Right atrium auricular region (tissue), 2 donors: ENCODE measurements at regions not wholly inside any gene's neighbourhood (a gene's known extent, or its start where the extent isn't known, plus 50 kb on each side); places are given as distances from the start of the nearest gene placed in this dataset.

ENCODE experiments used
- DNase-seq: peaks from one replicate; pipeline ENCODE4 v3.0.0-alpha.2; 2019; ENCODE audit warnings: low spot score
- H3K27ac ChIP-seq, 2 donors: fragments of 200-600 bp; sonication (generic); 1 replicate in 1 of 2; 2 replicates in 1 of 2; pipeline ENCODE4 v1.5.1; 2016 to 2019
- H3K27me3 ChIP-seq, 2 donors: fragments of 200-600 bp; sonication (generic); one replicate each; pipeline versions ENCODE4 v1.5.1 to v1.6.0; 2017 to 2019
- H3K36me3 ChIP-seq: fragments of 200-600 bp; sonication (generic); one replicate; pipeline ENCODE4 v1.5.1; 2016
- H3K4me1 ChIP-seq, 2 donors: fragments of 200-600 bp; sonication (generic); one replicate each; pipeline versions ENCODE4 v1.5.1 to v1.6.0; 2017 to 2019
- H3K4me3 ChIP-seq, 2 donors: fragments of 200-600 bp; sonication (generic); 1 replicate in 1 of 2; 2 replicates in 1 of 2; pipeline ENCODE4 v1.5.1; 2017 to 2019; ENCODE audit warnings: mild to moderate bottlenecking in 1 of 2, moderate library complexity in 1 of 2
- H3K9me3 ChIP-seq, 2 donors: fragments of 200-600 bp; sonication (generic); one replicate each; pipeline ENCODE4 v1.5.1; 2019
- CTCF ChIP-seq, 2 donors: fragments of 200-600 bp; sonication (generic); IDR thresholded peaks; one replicate each; pipeline ENCODE4 v1.5.1; 2019; ENCODE audit warnings: antibody characterized with exemption in 2 of 2

DNA sequence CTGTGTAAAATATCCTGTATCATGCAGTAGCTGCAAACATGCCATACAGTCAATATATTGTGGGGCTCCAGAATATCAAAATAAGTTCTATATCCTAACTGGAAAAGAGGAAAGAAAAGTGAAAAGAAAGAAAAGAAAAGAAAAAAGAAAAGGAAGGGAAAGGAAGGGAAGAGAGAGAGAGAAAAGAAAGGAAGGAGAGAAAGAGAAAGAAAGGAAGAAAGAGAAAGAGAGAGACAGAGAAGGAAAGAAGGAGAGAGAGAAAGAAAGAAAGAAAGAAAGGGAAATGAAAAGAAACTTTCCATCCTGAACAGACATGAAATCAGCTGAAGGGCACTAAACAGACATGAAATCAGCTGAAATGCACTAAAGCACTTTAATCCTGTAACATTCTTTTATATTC lies 288.4 kb upstream of the NCKAP5 start:
- Histone ChIP-seq H3K4me3 (no peak overlapping the region), H3K4me1 (no peaks in the 10 kb centered on the region), H3K9me3 (no peaks in the 10 kb centered on the region), H3K27me3 (no peaks in the 10 kb centered on the region), H3K36me3 (no peaks in the 10 kb centered on the region), H3K27ac (no peak overlapping the region)
- no peak for TF ChIP-seq CTCF (IDR thresholded peaks at IDR 0.05)
- DNase-seq, result no peak

DNA sequence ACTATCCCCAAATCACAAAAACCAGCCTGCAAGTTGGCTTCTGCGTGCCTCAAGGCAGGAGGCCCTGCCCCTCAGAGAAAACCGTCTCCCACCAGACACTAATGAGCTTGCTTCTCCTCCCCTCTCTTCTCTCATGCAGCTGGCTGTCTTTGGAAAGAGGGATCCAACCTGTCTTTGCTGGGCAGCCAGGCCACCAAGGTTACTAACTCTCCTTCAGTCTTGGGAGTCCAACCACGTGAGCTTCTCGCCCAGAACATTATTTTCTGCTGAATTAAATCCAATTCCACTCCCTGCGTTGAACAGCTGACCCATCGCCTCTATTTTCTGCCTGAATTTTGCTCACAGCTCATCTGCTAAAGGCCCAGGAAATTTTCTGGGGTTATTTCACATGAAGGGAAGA lies 291.3 kb upstream of the NCKAP5 start:
- no peaks in the 10 kb centered on the region for H3K27me3 ChIP-seq
- no peak for DNase-seq

DNA sequence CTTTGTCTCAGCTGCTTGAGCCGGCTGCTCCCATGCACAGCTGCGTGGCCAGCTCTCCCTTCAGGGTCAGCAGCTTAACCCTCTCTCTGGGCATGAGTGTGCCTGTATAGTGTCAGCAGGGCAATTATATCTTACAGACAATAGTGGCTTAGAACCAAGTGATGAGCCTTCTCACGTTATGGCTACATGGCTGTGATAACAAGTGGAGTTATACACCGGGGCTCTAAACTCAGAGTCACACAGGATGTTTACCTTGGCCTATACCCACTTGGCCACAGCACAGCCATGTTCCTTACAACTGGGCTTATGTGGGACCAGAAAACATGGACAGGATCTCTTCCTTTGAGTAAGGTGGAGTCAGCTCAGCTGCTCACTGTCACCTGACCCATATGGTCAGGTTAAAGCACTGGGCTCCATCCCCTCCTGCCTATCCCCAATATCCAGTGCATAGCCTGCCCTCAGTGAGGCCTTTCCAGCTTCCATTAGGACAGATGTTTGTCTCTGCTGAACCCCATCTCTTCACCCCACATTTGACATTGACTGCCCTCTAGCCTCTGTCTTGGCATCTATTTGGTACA lies 294.2 kb upstream of the NCKAP5 start:
- Histone ChIP-seq H3K27ac (no peak overlapping the region), H3K27me3 (no peaks in the 10 kb centered on the region), H3K4me3 (no peak overlapping the region), H3K4me1 (no peaks in the 10 kb centered on the region), H3K36me3 (no peaks in the 10 kb centered on the region), H3K9me3 (no peaks in the 10 kb centered on the region)
- no peak for DNase-seq
- TF ChIP-seq CTCF (IDR thresholded peaks at IDR 0.05), result no peak

More for the DNA sequence above, 291.3 kb upstream of the NCKAP5 start:
- Histone ChIP-seq H3K36me3 (no peaks in the 10 kb centered on the region), H3K4me1 (no peaks in the 10 kb centered on the region), H3K27ac (no peak overlapping the region), H3K4me3 (no peak overlapping the region), H3K9me3 (no peaks in the 10 kb centered on the region)
- no peak for TF ChIP-seq CTCF (IDR thresholded peaks at IDR 0.05)

GRCh38 chr2:133863106-133863800 lies 295.0 kb upstream of the NCKAP5 start:
- TF ChIP-seq CTCF (IDR thresholded peaks at IDR 0.05), result no peak

GRCh38 chr2:133865141-133865540 lies 296.9 kb upstream of the NCKAP5 start:
- no peak for TF ChIP-seq CTCF (IDR thresholded peaks at IDR 0.05)
- no peaks in the 10 kb centered on the region for H3K27me3 ChIP-seq
- no peak for DNase-seq
- no peaks in the 10 kb centered on the region for H3K36me3 ChIP-seq
- no peaks in the 10 kb centered on the region for H3K9me3 ChIP-seq
- no peak overlapping the region for H3K27ac ChIP-seq
- H3K4me3 ChIP-seq, result no peak overlapping the region
- no peaks in the 10 kb centered on the region for H3K4me1 ChIP-seq

More at GRCh38 chr2:133863106-133863800, 295.0 kb upstream of the NCKAP5 start:
- Histone ChIP-seq H3K36me3 (no peaks in the 10 kb centered on the region), H3K27me3 (no peaks in the 10 kb centered on the region), H3K4me3 (no peak overlapping the region), H3K4me1 (no peaks in the 10 kb centered on the region), H3K27ac (no peak overlapping the region), H3K9me3 (no peaks in the 10 kb centered on the region)
- no peak for DNase-seq

DNA sequence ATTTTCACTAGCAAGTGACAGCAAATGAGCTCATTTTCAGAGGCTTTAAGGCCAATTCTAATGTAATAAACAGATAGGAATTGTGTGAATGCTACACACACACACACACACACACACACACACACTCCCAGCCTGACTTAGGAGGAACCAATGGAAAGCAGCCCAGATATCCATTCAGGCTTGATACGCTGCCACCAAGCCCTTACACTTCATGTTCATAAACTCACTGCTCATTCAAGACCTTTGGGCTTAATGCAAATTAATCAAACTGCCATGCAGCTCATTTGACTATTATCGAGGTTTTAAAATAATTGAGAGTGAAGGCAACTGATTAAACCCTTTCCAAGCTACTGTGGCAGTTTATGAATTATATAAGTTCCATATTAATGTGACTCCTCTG lies 298.9 kb upstream of the NCKAP5 start:
- Histone ChIP-seq H3K4me3 (no peak overlapping the region), H3K9me3 (no peaks in the 10 kb centered on the region), H3K27ac (no peak overlapping the region), H3K4me1 (no peaks in the 10 kb centered on the region), H3K27me3 (no peaks in the 10 kb centered on the region), H3K36me3 (no peaks in the 10 kb centered on the region)
- TF ChIP-seq CTCF (IDR thresholded peaks at IDR 0.05), result no peak
- no peak for DNase-seq
